Embryonic facial prominence (tissue), 1 donor: ENCODE measurements at regions not wholly inside any gene's neighbourhood (a gene's known extent, or its start where the extent isn't known, plus 50 kb on each side); places are given as distances from the start of the nearest gene placed in this dataset.
"Not testable (repeated sequence)": the region's sequence is repeated elsewhere in the genome, so short reads cannot be mapped to it uniquely, and the experiment has no call there.

Experiments used
- DNase-seq: peaks from one replicate; pipeline ENCODE4 v3.0.0-alpha.2; 2016; ENCODE audit errors: extremely low spot score

DNA sequence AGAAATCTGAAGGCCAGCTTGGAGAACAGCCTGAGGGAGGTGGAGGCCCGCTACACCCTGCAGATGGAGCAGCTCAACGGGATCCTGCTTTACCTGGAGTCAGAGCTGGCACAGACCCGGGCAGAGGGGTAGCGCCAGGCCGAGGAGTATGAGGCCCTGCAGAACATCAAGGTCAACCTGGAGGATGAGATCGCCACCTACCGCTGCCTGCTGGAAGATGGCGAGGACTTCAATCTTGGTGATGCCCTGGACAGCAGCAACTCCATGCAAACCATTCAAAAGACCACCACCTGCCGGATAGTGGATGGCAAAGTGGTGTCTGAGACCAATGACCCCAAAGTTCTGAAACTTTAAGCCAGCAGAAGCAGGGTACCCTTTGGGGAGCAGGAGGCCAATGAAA lies 318.4 kb downstream of the ZFHX3 start:
- DNase-seq = not testable (repeated sequence)

DNA sequence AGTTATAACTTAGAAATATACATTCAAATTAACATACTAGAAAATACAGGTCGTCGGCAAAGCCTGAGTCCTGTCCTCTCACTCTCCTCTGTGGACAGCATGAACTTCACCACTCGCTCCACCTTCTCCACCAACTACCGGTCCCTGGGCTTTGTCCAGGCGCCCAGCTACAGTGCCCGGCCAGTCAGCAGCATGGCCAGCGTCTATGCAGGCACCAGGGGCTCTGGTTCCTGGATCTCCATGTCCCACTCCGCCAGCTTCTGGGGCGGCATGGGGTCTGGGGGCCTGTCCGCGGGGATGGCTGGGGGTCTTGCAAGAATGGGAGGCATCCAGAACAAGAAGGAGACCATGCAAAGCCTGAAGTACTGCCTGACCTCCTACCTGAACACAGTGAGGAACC lies 319.4 kb downstream of the ZFHX3 start:
- no peak for DNase-seq

DNA sequence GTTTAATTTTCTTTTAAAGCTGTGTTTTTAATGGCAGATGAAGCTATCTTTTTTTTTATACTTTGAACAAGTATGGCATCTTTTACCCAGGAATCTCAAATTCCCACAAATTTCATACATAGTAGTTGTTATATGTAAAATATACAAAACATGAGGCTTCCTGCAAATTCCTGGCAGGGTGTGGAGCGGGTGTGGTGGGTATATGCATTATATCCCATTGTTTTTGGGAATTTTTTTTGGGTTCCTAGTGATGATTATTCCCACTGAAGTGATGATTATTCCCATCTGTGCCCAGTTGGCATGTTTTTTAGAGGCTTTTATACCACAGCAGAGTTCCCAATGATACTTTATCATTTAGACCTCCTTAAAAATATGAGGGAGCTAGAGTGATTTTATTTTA lies 320.4 kb downstream of the ZFHX3 start:
- no peak for DNase-seq

DNA sequence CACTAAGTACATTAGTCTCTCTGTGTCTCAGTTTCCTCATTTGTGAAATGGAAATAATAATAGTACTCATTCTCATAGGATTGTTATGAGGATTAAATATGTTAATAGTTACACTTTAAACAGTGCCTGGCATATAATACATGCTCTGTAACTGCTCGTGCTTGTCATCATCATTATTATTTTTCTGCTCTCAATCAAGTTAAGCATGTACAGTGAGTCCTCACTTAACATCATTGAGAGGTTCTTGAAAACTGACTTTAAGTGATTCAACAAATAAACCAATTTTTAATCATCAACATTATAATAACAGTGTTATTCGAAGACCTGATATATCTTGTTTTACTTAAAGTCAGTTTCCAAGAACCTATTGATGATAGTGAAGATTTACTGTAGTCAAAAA lies 322.3 kb downstream of the ZFHX3 start:
- DNase-seq = no peak

DNA sequence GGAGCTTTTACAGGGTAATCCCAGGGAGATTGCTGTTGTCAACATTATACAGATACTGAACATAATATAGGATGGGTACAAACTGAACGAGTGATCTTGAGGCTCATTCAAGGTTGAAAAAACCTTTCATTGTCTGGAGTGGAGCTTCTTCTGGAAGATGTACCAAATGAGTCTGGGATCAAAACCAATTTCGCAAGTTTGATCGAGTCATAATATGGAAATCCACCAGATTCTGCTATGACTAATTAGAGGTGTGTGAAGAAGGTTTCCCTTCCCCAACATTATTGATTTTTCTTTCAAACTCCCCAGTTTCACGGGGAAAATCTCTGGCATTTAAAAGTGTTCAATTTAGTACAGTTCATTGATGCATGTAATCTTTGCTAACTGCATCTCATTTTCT lies 324.1 kb downstream of the ZFHX3 start:
- no peak for DNase-seq

DNA sequence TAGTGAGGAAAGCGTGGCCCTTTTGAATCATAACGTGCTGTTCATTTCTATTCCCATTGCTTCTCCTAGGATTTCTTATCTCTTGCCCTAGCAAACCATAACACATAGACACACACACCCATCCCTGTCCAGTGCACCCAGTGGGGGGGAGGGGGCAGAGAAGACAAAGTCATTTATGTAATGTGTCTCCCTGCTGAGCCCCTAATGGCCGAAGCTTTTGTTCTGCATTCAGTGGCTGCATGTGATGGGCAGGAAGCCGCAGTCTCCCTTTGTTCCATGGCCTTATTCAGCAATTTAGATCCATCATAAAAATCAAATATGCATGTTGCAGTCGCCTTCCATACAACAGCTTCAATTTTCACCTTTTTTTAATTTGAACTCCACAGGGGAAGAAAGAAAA lies 325.4 kb downstream of the ZFHX3 start:
- no peak for DNase-seq

DNA sequence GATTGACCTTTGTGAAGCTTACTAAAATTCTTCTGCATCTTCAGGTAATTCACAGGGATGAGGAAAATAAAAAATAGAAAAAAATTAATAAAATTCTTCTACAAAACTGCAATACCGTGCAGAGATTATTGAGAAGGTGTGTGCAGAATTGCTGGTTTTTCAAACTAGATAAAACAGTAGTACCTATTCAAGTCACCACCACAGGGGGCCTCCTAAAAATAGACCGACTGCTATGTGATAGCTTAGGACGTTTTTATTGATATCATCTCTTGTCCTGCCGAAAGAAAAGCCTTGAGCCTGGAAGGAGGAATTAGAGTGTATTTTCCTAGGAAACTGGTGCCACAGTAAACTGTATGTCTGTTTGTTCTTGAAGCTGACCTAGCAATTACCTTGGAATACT lies 325.9 kb downstream of the ZFHX3 start:
- DNase-seq = no peak

DNA sequence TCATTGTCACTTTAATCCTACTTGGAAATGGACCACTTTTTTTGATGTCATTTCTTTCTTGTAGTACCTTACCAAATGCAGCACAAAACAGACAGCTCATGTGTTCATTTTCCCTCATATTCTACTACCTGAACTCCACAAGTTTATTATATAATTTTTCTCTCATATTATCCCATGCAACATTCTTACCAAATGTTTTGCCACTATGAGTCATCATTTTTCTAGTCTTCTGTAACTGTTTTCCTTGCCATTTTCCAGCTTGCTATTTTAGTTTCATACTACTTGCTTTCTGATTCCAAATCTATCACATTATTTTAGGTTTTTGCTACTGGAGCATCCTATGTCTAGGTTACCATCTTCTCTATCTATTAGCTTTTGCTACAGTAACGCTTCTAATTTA lies 332.7 kb downstream of the ZFHX3 start:
- no peak for DNase-seq

DNA sequence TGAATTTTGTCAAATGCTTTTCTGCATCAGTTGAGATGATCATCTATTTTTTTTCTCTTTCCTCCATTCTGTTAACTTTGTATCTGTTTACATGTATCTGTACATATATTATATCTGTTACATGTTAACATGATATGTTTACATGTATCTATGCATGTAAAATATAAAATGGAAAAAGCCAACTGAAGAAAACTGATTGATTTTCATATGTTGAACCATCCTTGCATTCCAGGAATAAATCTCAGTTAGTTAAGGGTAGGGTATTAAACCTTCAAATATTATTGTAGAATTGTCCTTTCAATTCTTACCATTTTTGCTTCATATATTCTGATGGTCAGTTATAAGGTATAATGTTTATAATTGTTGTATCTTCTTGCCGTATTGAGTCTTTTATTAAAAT lies 336.1 kb downstream of the ZFHX3 start:
- no peak for DNase-seq

DNA sequence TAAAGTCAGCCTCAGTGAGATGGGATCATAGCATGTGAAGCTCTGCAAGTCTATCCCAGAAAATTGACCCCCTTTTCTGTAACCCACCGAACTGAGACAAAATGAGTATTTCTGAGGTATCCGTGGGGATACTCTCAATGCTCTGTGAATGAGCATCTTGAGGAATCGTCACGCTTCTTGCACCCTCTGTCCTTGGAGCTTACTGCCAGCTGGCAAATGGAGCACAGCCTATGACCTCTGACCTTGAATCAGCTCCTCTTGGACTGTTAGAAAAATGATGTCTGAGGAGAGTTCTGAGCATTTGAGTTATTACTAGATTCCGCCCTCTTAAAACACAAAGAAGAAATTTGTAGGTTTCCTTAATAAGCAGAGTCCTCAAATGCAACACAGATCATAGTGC lies 342.1 kb downstream of the ZFHX3 start:
- no peak for DNase-seq

DNA sequence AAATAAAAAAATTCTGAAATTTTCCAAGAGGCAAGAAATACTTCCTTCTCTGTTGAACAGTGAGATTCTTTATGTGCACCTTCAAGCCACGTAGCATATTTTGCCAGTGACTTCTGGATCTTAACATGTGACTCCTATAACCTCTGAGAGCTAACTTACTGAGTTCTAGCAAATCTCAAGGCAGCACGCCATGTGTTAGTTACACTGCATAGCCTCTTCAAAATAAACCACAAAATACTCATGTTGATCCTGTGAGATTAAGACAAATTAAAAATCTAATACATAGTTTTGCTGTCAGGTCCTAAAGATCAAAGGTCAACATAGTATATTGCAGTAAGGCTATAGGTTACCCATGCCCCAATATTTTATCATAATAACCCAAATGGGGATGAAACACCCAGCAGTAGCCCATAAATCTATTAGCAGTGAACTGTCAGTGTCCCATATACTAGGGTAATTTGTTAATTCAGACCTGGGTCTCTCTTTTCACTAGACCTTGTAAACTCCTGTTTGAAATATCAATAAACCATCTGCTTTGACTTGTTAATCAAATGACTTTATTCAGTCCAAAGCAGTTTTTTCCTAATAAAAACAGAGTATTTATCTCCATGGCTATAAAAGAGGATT lies 343.1 kb downstream of the ZFHX3 start:
- no peak for DNase-seq

DNA sequence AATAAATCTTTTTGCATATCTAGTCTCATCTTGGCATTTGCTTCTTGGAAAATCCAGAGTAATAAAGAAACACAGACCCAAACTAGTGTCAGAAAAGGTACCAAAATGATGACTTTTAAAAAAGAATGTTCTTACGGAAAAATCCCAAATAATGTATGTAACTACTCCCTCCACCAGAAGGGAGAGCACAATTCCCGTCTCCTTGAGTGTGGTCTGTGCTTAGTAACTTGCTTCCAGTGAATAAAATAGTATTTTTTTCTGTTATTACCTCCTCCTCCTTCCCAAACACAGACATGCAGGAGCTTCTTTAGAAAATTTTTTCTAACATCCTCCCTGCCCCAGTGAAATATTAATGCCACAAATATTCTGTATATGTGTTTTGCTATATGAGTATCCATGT lies 358.1 kb downstream of the ZFHX3 start:
- no peak for DNase-seq

DNA sequence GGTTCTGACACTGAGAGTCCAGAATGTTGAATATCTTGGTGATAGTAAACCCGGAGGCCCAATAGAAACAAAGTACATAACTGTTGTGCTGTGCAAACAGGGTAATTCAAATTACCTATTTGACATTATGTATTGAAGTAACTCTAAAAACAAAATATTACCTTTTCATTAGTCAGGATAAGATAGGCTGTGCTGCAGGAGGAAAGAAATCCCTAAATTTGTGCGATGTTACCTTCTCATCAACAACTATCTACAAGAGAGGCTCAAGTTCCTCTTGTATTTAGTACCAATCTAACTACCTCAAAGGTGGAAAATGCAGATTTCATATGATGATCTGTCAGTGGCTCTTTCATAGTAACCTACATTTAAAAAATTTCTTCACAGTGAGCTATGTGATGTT lies 367.2 kb downstream of the ZFHX3 start:
- no peak for DNase-seq

DNA sequence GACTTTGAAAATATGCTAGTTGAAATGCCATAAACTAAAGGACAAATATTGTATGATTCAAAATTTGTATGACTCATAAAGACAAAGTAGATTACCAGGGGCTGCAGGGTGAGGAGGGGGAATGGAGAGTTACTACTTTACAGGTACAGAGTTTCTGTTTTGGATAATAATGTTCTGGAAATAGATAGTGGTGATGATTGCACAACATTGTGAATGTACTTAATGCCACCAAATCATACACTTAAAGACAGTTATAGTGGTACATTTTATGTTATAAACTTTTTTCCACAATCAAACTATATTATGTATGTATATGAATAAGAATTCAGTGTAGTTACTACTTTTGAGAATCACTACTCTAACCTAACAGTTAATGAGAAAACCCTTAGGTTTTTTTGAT lies 368.1 kb downstream of the ZFHX3 start:
- no peak for DNase-seq

DNA sequence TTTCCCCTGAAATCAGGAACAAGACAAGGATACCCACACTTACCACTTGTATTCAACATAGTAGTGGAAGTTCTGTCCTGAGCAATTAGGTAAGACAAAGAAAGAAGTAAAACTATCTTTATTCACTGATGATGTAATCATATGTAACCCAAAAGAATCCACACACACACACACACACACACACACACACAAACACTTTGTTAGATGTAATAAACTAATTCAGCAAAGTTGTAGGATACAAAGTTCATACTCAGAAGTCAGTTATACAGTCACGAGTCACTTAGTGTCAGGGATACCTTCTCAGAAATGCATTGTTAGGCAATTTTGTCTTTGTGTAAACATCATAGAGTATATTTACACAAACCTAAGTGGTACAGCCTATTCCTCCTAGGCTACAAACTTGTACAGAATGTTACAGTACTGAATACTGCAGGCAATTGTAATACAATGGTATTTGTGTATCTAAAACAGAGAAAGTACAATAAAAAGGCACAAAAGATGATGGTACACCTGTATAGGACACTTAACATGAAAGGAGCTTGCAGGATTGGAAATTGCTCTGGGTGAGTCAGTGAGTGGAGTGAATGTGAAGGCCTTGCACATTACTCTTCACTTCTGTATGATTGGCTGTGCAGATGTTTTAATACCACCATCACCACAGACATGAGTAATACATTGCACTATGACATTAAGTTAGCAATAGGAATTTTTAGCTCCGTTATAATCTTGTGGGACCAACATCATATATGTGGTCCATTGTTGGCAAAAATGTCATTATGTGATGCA lies 370.1 kb downstream of the ZFHX3 start:
- DNase-seq = no peak

DNA sequence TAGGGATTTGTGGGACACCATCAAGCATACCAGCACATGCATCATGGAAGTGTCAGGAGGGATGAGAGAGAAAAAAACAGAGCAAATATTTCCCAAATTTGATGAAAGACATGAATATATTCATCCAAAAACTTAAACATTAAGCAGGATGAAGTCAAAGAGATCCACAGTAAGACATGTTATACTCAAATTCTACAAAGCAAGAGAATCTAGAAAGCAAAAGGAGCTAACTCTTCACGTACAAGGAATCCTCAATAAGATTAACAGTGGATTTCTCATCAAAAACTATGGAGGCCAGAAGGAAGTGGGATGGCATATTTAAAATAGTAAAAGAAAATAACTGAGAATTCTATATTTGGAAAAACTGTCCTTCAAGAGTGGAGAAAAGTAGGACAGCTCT lies 374.8 kb downstream of the ZFHX3 start:
- no peak for DNase-seq

DNA sequence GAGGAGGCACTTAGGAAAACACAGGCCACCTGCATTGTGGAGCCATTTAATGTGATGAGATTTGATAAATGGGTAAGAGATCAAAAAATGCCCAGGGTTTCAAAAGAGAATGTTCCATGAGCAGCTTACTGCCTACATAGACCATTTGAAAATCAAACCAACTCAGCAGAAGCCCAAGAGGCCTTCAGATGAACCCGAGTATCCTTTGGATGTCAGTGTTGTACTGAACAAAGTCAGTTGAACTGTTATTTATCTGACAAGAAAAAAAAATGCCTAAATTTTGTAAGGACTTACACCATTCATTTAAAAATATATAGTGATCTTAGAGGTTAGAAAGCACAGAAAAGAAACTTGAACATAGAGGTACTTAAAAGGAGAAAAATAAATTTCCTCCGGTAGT lies 381.7 kb downstream of the ZFHX3 start:
- no peak for DNase-seq

DNA sequence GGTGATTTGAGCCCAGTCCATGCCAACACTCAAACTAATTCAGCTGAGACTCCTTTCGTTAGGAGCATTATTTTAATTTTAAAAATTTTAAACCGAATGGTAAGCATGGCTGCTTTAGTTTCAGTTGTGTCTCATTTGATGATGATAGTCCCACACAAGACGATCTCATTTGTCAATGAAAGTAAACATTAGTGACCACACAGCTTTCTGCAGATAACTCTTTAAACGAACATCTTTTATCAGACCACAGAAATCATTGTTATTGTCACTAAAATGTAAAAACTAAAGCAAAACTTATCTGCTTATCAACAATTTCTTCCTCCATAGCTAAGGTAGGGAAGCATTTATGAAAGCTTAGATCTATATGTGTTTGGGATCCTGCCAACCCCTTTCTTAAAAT lies 382.2 kb downstream of the ZFHX3 start:
- DNase-seq = no peak

DNA sequence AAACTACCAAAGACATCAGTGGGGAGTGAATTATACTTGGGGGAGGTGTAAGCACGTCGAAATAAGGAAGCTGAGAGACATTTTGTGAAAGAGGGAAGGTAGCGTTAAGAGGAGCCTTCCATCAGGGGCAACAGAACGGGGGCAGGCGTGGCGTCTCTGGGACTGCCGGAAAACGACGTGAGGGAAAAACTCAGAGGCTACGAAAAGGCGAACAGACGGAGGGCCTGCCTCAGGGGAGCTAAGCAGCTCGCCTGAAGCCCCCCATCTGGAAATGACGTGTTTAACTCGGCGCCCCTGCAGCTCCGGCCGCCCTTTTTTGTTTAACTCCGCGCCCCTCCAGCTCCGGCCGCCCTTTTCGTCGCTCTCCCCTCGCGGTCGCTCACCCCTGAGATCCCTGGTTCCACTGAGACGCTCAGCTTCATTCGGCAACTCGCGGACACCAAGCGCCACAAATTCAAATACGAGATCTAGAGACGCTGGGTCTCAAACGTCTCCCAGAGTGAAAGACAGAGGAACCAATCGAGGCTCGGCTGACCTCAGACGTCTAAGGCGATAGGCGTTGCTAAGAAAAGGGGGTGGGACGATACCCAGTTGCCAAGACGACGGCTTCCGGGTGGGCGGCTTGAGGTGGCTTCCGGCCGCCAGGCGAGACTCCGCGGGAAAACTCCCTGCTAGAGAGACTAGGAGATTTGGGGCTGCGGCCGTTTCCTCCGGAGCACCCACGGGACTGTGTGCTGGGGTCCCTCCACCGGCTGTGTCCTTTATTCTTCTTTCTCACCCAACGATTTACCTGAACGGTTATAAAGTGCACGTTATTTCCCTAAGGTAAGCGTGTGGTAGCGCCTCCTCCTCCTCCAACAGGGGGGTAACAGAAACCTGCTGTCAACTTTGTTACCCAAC lies 383.2 kb downstream of the ZFHX3 start:
- peak; percentile 95 for DNase-seq

DNA sequence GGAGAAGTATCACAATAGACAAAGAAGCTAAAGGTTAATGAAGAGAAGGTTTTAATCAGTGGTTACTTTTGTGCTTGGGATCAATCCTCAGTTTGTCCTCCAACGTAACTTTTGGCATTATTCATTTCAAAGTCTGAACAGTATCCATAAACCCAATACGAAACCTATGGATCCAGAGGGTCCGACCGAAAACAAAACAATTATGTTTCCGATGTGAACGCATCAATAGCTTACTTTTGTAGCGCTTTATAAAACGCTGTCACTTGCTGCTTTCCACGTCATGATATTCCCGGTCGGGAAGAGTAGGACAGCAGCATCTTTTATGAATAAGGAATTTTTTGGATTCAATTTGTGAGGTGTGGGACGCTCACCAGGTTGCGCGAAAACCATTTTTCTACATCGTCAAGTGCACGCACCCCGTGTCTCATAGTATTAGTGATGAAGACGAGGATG lies 383.8 kb downstream of the ZFHX3 start:
- no peak for DNase-seq

DNA sequence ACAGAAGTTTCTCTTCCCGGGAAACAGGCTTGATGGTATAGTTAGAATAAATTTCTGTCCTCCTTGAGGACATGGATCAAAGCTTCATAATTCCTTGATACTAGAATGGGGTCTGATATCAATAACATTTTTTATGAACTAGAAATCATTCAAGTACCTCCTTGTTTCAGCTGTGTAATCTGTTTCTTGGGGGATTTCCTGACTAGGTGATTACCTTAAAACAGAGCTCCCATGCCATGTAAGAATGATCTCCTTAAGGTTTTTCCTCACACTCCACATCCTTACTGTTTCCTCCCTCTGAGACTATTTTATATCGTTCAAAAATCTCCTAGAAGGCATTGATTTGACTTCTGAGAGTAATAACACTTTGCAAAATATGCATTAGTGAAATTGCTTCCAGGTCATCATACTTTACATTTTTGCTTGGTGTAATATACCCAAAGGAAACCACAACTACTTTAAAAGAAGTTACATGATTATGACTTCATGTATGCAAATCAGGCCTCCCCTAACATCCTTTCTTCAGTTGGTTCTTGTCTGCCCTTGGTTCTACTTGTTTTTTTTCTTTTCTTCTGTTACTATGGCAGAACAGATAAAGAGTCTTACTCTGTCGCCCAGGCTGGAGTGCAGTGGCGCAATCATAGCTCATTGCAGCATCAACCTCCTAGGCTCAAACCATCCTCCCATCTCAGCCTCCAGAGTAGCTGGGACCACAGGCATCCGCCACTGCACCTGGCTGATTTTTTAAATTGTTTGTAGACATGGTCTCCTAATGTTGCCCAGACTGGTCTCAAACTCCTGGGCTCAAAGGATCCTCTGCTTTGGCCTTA lies 388.8 kb downstream of the ZFHX3 start:
- DNase-seq = no peak

DNA sequence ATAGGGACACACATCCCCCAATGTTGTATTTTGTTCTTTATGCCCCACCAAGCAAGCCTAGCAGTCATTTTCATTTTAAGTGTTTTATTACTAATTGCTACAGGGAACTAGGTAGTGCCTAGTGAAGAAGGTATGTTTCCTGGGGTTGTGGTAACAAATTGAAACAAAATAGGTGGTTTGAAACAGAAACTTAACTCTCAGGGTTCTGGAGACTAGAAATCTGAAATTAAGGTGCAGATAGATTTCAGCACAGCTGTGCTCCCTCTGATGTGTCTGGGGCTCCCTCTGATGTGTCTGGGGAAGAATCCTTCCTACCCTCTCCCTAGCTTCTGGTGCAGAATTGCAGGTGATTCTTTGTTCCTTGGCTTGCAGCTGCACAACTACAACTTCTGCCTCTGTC lies 390.1 kb downstream of the ZFHX3 start:
- no peak for DNase-seq
